ENCODE measurements at regions not wholly inside any gene's neighbourhood (a gene's known extent, or its start where the extent isn't known, plus 50 kb on each side); places are given as distances from the start of the nearest gene placed in this dataset.

GRCh38 chr6:77318256-77318655 is 145.0 kb downstream of the HTR1B start:
- no peak for TF ChIP-seq CTCF (IDR thresholded peaks at IDR 0.05; ENCODE audit: borderline replicate concordance, extremely low read depth, low read length, poor library complexity, severe bottlenecking)
- TF ChIP-seq EZH2 (IDR thresholded peaks at IDR 0.05; ENCODE audit: borderline replicate concordance, low read depth, low read length, severe bottlenecking) = no peak
- Histone ChIP-seq H3K4me1 (ENCODE audit: insufficient read depth, low read length) (no peaks in the 10 kb centered on the region), H4K20me1 (ENCODE audit: insufficient read depth, low read length) (no peaks in the 10 kb centered on the region), H3K27ac (ENCODE audit: low read length) (no peak overlapping the region), H3K9ac (ENCODE audit: low read depth, low read length) (no peak overlapping the region), H2AFZ (ENCODE audit: low read depth, low read length) (no peak overlapping the region), H3K4me3 (ENCODE audit: low read depth in 1 of 2, low read length in 2 of 2) (no peak overlapping the region), H3K27me3 (ENCODE audit: insufficient read depth, low read length, poor library complexity) (no peaks in the 10 kb centered on the region), H3K4me2 (ENCODE audit: insufficient read depth, low read length) (no peak overlapping the region), H3K9me3 (ENCODE audit: insufficient read depth, low read length, severe bottlenecking) (no peaks in the 10 kb centered on the region), H3K36me3 (ENCODE audit: insufficient read depth, low read length) (no peaks in the 10 kb centered on the region), H3K79me2 (ENCODE audit: insufficient read depth, low read length) (no peaks in the 10 kb centered on the region)
- no peak for DNase-seq
- no peak for ATAC-seq (ENCODE audit: insufficient read depth, low read depth)

DNA sequence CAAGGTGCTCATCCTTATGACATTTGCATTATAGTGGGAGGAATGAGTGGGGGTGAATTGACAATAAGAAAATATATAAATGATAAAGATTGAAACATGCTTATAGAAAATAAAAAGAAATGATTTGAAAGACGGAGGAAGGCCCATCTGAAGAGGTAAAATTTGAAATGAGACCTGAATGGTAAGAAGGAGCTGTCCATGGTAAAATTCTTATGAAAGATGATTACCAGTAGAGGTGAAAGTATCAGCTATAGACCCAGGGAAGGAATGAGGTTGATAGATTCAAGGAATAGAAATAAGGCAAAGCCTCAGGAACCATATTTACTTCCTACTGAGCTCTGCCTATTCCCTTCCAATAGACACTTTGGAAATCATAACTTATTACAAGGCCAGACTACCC is 149.7 kb downstream of the HTR1B start:
- Histone ChIP-seq H3K27me3 (ENCODE audit: insufficient read depth, low read length, poor library complexity) (no peaks in the 10 kb centered on the region), H3K79me2 (ENCODE audit: insufficient read depth, low read length) (no peaks in the 10 kb centered on the region), H3K9me3 (ENCODE audit: insufficient read depth, low read length, severe bottlenecking) (no peaks in the 10 kb centered on the region), H3K9ac (ENCODE audit: low read depth, low read length) (no peak overlapping the region), H2AFZ (ENCODE audit: low read depth, low read length) (no peak overlapping the region), H3K36me3 (ENCODE audit: insufficient read depth, low read length) (no peaks in the 10 kb centered on the region), H3K4me3 (ENCODE audit: low read depth in 1 of 2, low read length in 2 of 2) (no peak overlapping the region), H3K4me2 (ENCODE audit: insufficient read depth, low read length) (no peak overlapping the region), H3K27ac (ENCODE audit: low read length) (no peak overlapping the region), H4K20me1 (ENCODE audit: insufficient read depth, low read length) (no peaks in the 10 kb centered on the region), H3K4me1 (ENCODE audit: insufficient read depth, low read length) (no peaks in the 10 kb centered on the region)
- no peak for ATAC-seq (ENCODE audit: insufficient read depth, low read depth)
- TF ChIP-seq EZH2 (IDR thresholded peaks at IDR 0.05; ENCODE audit: borderline replicate concordance, low read depth, low read length, severe bottlenecking) (no peak), CTCF (IDR thresholded peaks at IDR 0.05; ENCODE audit: borderline replicate concordance, extremely low read depth, low read length, poor library complexity, severe bottlenecking) (no peak)
- DNase-seq = no peak

GRCh38 chr6:77299931-77300330 is 163.4 kb downstream of the HTR1B start:
- H3K4me3 ChIP-seq (ENCODE audit: low read depth in 1 of 2, low read length in 2 of 2) = no peak overlapping the region
- no peak for DNase-seq
- H4K20me1 ChIP-seq (ENCODE audit: insufficient read depth, low read length) = no peaks in the 10 kb centered on the region

More at GRCh38 chr6:77299931-77300330, 163.4 kb downstream of the HTR1B start:
- Histone ChIP-seq H3K4me2 (ENCODE audit: insufficient read depth, low read length) (no peak overlapping the region), H3K9ac (ENCODE audit: low read depth, low read length) (no peak overlapping the region), H3K9me3 (ENCODE audit: insufficient read depth, low read length, severe bottlenecking) (no peaks in the 10 kb centered on the region), H3K79me2 (ENCODE audit: insufficient read depth, low read length) (no peaks in the 10 kb centered on the region), H3K36me3 (ENCODE audit: insufficient read depth, low read length) (no peaks in the 10 kb centered on the region), H3K4me1 (ENCODE audit: insufficient read depth, low read length) (no peaks in the 10 kb centered on the region), H3K27me3 (ENCODE audit: insufficient read depth, low read length, poor library complexity) (no peaks in the 10 kb centered on the region), H2AFZ (ENCODE audit: low read depth, low read length) (no peak overlapping the region), H3K27ac (ENCODE audit: low read length) (no peak overlapping the region)
- no peak for ATAC-seq (ENCODE audit: insufficient read depth, low read depth)
- TF ChIP-seq EZH2 (IDR thresholded peaks at IDR 0.05; ENCODE audit: borderline replicate concordance, low read depth, low read length, severe bottlenecking) = no peak
- no peak for TF ChIP-seq CTCF (IDR thresholded peaks at IDR 0.05; ENCODE audit: borderline replicate concordance, extremely low read depth, low read length, poor library complexity, severe bottlenecking)

All from DND-41 (cell line).